Cardiac muscle cell (in vitro differentiated cells and primary cell): ENCODE measurements at regions not wholly inside any gene's neighbourhood (a gene's known extent, or its start where the extent isn't known, plus 50 kb on each side); places are given as distances from the start of the nearest gene placed in this dataset.

Experiments
- DNase-seq, 2 donors: peaks; one replicate each; pipeline versions ENCODE4 v3.0.0 to v3.0.0-alpha.2; 2010 to 2017; ENCODE audit warnings: low read depth in 1 of 2, low spot score in 1 of 2
- H3K27ac ChIP-seq: fragments of 200-600 bp; sonication (generic); 2 replicates; pipeline ENCODE4 v1.5.1; 2016
- H3K27me3 ChIP-seq: fragments of 200-600 bp; sonication (generic); 2 replicates; pipeline ENCODE4 v1.6.0; 2016; ENCODE audit warnings: control low read depth
- H3K36me3 ChIP-seq: fragments of 200-600 bp; sonication (generic); 2 replicates; pipeline ENCODE4 v1.5.1; 2016; ENCODE audit warnings: control low read depth
- H3K4me1 ChIP-seq: fragments of 200-600 bp; sonication (generic); 2 replicates; pipeline ENCODE4 v1.8.1; 2017; ENCODE audit warnings: low read depth, mild to moderate bottlenecking, mixed run types
- H3K4me3 ChIP-seq: fragments of 200-600 bp; sonication (generic); 2 replicates; pipeline ENCODE4 v1.5.1; 2016; ENCODE audit warnings: mild to moderate bottlenecking
- H3K9me3 ChIP-seq: fragments of 200-600 bp; sonication (generic); 2 replicates; pipeline ENCODE4 v1.5.1; 2017; ENCODE audit warnings: low read depth, mild to moderate bottlenecking, control low read depth
- TF ChIP-seq, protein P1 (sequence below): IDR thresholded peaks from 2 replicates; pipeline ENCODE4 v1.5.1; 2012; ENCODE audit warnings: low read depth, mild to moderate bottlenecking, low read length

GRCh38 chr11:93933230-93933629, 82.8 kb upstream of the VSTM5 start:
- TF ChIP-seq, protein P1, sequence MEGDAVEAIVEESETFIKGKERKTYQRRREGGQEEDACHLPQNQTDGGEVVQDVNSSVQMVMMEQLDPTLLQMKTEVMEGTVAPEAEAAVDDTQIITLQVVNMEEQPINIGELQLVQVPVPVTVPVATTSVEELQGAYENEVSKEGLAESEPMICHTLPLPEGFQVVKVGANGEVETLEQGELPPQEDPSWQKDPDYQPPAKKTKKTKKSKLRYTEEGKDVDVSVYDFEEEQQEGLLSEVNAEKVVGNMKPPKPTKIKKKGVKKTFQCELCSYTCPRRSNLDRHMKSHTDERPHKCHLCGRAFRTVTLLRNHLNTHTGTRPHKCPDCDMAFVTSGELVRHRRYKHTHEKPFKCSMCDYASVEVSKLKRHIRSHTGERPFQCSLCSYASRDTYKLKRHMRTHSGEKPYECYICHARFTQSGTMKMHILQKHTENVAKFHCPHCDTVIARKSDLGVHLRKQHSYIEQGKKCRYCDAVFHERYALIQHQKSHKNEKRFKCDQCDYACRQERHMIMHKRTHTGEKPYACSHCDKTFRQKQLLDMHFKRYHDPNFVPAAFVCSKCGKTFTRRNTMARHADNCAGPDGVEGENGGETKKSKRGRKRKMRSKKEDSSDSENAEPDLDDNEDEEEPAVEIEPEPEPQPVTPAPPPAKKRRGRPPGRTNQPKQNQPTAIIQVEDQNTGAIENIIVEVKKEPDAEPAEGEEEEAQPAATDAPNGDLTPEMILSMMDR, result no peak

DNA sequence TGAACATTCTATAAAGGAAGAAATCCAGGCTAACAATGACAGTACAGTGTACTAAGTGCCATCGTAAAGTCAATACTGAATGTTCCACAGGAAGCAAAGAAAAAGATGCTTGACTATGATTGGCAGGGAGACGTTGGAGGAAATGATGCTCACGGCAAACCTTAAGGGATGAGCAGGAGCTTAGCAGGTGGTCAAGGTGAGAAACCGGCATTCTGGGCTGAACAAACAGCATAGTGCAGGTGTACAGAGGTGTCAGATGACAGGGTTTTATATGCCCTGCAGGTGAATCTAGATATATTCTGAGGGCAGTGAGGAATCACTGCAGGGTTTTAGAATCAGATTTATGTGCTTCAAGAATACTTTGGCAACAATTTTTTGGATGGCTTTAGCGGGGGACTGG, 85.3 kb upstream of the HEPHL1 start:
- no peak overlapping the region for H3K27ac ChIP-seq
- no peak overlapping the region for H3K4me3 ChIP-seq
- H3K9me3 ChIP-seq, result no peaks in the 10 kb centered on the region
- no peaks in the 10 kb centered on the region for H3K27me3 ChIP-seq
- no peak for DNase-seq
- no peaks in the 10 kb centered on the region for H3K36me3 ChIP-seq
- TF ChIP-seq, protein P1, result no peak
- H3K4me1 ChIP-seq, result no peaks in the 10 kb centered on the region

More at GRCh38 chr11:93933230-93933629, 82.8 kb upstream of the VSTM5 start:
- no peaks in the 10 kb centered on the region for H3K9me3 ChIP-seq
- no peaks in the 10 kb centered on the region for H3K27me3 ChIP-seq
- no peak overlapping the region for H3K27ac ChIP-seq
- no peak overlapping the region for H3K4me3 ChIP-seq
- peak in 1 of 2 donors; percentile 14 for DNase-seq
- H3K36me3 ChIP-seq, result no peaks in the 10 kb centered on the region
- H3K4me1 ChIP-seq, result no peaks in the 10 kb centered on the region

GRCh38 chr11:93936460-93936859, 84.7 kb upstream of the HEPHL1 start:
- H3K4me1 ChIP-seq, result no peaks in the 10 kb centered on the region
- no peaks in the 10 kb centered on the region for H3K27me3 ChIP-seq
- H3K4me3 ChIP-seq, result no peak overlapping the region
- DNase-seq, result no peak
- H3K36me3 ChIP-seq, result no peaks in the 10 kb centered on the region
- TF ChIP-seq, protein P1, result no peak
- H3K9me3 ChIP-seq, result no peaks in the 10 kb centered on the region
- no peak overlapping the region for H3K27ac ChIP-seq

DNA sequence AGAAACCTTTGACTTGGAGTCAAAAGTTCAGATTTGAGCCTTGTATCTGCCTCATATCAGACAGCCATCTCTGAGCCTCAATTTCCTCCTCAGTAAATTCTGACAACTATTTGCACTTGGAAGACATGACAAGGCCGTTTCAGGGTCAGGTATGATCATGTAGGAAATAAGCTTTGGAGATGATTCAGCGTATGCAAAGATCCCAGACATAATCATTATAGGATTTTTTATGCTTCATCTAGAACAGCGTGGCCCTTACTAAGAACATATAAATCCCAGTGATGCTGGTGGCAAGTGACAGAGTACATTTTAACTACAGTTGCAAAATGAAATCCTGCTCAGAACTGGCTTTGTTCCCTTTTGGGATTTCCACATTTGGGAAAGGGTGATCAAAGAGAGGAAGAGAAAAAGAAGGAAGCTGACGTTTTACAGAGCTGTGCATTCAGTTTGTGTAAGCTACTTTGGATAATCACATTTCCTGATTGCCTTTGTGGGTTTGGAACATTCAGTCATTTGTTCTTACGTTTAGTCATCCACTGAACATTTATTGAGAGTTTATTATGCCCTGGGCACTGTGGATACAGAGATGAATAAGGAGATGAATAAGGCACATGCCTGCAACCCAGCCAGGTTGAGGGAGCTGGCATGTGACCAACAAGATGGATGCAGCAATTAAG, 81.9 kb upstream of the HEPHL1 start:
- no peaks in the 10 kb centered on the region for H3K27me3 ChIP-seq
- no peaks in the 10 kb centered on the region for H3K9me3 ChIP-seq
- TF ChIP-seq, protein P1, result no peak
- no peaks in the 10 kb centered on the region for H3K4me1 ChIP-seq
- no peaks in the 10 kb centered on the region for H3K36me3 ChIP-seq
- H3K27ac ChIP-seq, result no peak overlapping the region
- no peak overlapping the region for H3K4me3 ChIP-seq
- peak in 1 of 2 donors; percentile 11 for DNase-seq

DNA sequence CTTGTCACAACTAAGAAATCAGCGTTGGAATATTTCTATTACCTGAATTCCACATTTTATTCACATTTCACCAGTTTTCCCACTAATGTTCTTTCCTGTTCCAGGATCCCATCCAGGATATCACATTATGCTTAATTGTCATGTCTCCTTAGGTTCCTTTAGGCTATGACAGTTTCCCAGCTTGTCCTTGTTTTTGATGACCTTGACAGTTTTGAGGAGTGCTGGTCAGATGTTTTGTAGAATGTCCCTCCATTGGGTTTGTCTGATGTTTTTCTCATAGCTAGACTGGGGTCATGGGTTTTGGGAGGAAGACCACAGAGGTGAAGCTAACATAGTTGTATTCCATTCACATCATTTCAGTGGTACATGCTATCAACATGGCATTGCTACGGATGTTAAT, 80.8 kb upstream of the HEPHL1 start:
- TF ChIP-seq, protein P1, result no peak
- H3K27ac ChIP-seq, result no peak overlapping the region
- no peaks in the 10 kb centered on the region for H3K27me3 ChIP-seq

More for the DNA sequence above, 80.8 kb upstream of the HEPHL1 start:
- Histone ChIP-seq H3K36me3 (no peaks in the 10 kb centered on the region), H3K4me1 (no peaks in the 10 kb centered on the region), H3K9me3 (no peaks in the 10 kb centered on the region), H3K4me3 (no peak overlapping the region)
- DNase-seq, result no peak
